DND-41 (cell line): ENCODE measurements at regions not wholly inside any gene's neighbourhood (a gene's known extent, or its start where the extent isn't known, plus 50 kb on each side); places are given as distances from the start of the nearest gene placed in this dataset.

Source experiments
- ATAC-seq: fragments of 200-7000 bp; cut with Tn5 transposase; 3 replicates; pipeline ENCODE4 v1.9.1; 2021; ENCODE audit warnings: low read depth; ENCODE audit not compliant: insufficient read depth
- DNase-seq: peaks from one replicate; pipeline ENCODE4 v3.0.0-alpha.2; 2020
- H2AFZ ChIP-seq: 2 replicates; pipeline ENCODE4 v1.6.0; 2012; ENCODE audit warnings: low read depth, low read length
- H3K27ac ChIP-seq: 2 replicates; pipeline ENCODE4 v1.5.1; 2012; ENCODE audit warnings: low read length, inconsistent platforms
- H3K27me3 ChIP-seq: fragments of 200-600 bp; sonication (generic); 2 replicates; pipeline ENCODE4 v1.6.0; 2012; ENCODE audit warnings: low read length, mild to moderate bottlenecking, inconsistent platforms; ENCODE audit not compliant: insufficient read depth, poor library complexity
- H3K36me3 ChIP-seq: 2 replicates; pipeline ENCODE4 v1.5.1; 2012; ENCODE audit warnings: low read length, inconsistent platforms; ENCODE audit not compliant: insufficient read depth
- H3K4me1 ChIP-seq: 2 replicates; pipeline ENCODE4 v1.5.1; 2012; ENCODE audit warnings: mild to moderate bottlenecking, low read length; ENCODE audit not compliant: insufficient read depth
- H3K4me2 ChIP-seq: 2 replicates; pipeline ENCODE4 v1.6.0; 2012; ENCODE audit warnings: mild to moderate bottlenecking, moderate library complexity, low read length, inconsistent platforms; ENCODE audit not compliant: insufficient read depth
- H3K4me3 ChIP-seq, 2 experiments: fragments of 200-600 bp in 1 of 2; shearing (Covaris generic) in 1 of 2; 2 replicates each; pipeline ENCODE4 v1.5.1; 2012 to 2016; ENCODE audit warnings: inconsistent platforms in 2 of 2, low read length in 2 of 2, mild to moderate bottlenecking in 2 of 2, low read depth in 1 of 2, moderate library complexity in 1 of 2
- H3K79me2 ChIP-seq: 2 replicates; pipeline ENCODE4 v1.6.0; 2012; ENCODE audit warnings: low read length, inconsistent platforms; ENCODE audit not compliant: insufficient read depth
- H3K9ac ChIP-seq: 2 replicates; pipeline ENCODE4 v1.6.0; 2012; ENCODE audit warnings: low read depth, mild to moderate bottlenecking, inconsistent platforms, low read length, moderate library complexity
- H3K9me3 ChIP-seq: 2 replicates; pipeline ENCODE4 v1.5.1; 2012; ENCODE audit warnings: low read length, moderate library complexity, mild to moderate bottlenecking, inconsistent platforms; ENCODE audit not compliant: insufficient read depth, severe bottlenecking
- H4K20me1 ChIP-seq: 2 replicates; pipeline ENCODE4 v1.6.0; 2012; ENCODE audit warnings: low read length; ENCODE audit not compliant: insufficient read depth
- CTCF ChIP-seq: IDR thresholded peaks from 2 replicates; pipeline ENCODE4 v1.5.1; 2012; ENCODE audit warnings: borderline replicate concordance, low read length, moderate library complexity, mild to moderate bottlenecking; ENCODE audit not compliant: poor library complexity, severe bottlenecking; ENCODE audit errors: extremely low read depth
- EZH2 ChIP-seq: IDR thresholded peaks from 3 replicates; pipeline ENCODE4 v1.6.1; 2012; ENCODE audit warnings: borderline replicate concordance, low read depth, mild to moderate bottlenecking, moderate library complexity, low read length, inconsistent platforms; ENCODE audit not compliant: severe bottlenecking

- Histone ChIP-seq H2AFZ (no peak overlapping the region), H3K4me1 (no peaks in the 10 kb centered on the region), H4K20me1 (no peaks in the 10 kb centered on the region), H3K9ac (no peak overlapping the region), H3K4me3 (no peak overlapping the region), H3K9me3 (no peaks in the 10 kb centered on the region), H3K4me2 (no peak overlapping the region), H3K79me2 (no peaks in the 10 kb centered on the region), H3K27me3 (peaks cover 8% of the 10 kb centered on the region), H3K36me3 (no peaks in the 10 kb centered on the region), H3K27ac (no peak overlapping the region)
- TF ChIP-seq EZH2 (no peak), CTCF (no peak)
- ATAC-seq (no peak), DNase-seq (no peak)
These were observed 379.3 kb downstream of the MAFB start for GRCh38 chr20:40309731-40310130.

DNA sequence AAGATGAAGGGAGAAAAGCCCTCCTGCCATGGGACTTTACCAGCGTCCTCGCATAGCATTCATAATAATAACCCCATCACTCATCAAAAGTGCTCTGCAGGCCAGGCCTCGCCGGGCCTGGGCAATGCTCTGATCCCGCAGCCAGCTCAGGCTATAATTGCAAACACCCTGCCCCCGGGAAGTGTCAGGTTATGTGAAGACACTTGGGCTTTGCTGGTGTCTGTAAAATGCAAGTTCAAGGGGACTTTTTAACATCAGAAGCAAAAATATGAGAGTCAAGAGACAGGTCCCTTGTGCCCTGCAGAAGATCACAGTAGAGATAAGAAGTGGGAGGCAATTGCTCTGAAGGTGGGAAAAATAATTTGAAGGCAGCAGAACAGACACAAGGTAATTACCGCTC, 381.0 kb downstream of the MAFB start:
- Histone ChIP-seq H4K20me1 (no peaks in the 10 kb centered on the region), H3K4me1 (no peaks in the 10 kb centered on the region), H3K9me3 (no peaks in the 10 kb centered on the region), H2AFZ (no peak overlapping the region), H3K79me2 (no peaks in the 10 kb centered on the region), H3K27me3 (peaks cover 6% of the 10 kb centered on the region), H3K4me2 (no peak overlapping the region), H3K9ac (no peak overlapping the region), H3K27ac (no peak overlapping the region), H3K36me3 (no peaks in the 10 kb centered on the region), H3K4me3 (no peak overlapping the region)
- ATAC-seq = no peak
- TF ChIP-seq EZH2 (no peak), CTCF (no peak)
- no peak for DNase-seq

DNA sequence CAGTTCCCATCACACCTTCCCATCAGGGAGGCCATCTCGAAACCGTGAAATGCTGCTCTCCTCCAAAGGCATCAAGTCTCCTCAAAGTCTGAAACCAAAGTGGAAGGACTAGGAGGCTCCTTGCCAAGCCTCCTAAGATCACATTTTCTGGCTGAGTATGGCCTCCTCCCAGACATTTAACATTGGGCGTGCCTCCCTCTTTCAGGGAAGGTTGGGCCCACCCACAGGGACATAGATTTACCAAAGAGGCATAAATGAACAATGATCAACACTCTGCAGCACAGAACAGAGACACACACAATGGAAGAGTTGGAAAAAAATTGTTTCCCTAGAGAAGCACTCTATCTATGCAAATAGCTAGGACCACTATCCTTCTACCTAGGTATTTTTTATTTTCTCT, 381.8 kb downstream of the MAFB start:
- DNase-seq = no peak
- no peaks in the 10 kb centered on the region for H3K4me1 ChIP-seq
- ATAC-seq = no peak
- H3K27me3 ChIP-seq = peaks cover 6% of the 10 kb centered on the region
- TF ChIP-seq EZH2 = no peak
- no peak for TF ChIP-seq CTCF
- no peaks in the 10 kb centered on the region for H4K20me1 ChIP-seq
- H3K9me3 ChIP-seq = no peaks in the 10 kb centered on the region
- no peak overlapping the region for H3K4me3 ChIP-seq
- no peak overlapping the region for H3K27ac ChIP-seq
- no peaks in the 10 kb centered on the region for H3K79me2 ChIP-seq
- no peak overlapping the region for H3K4me2 ChIP-seq
- H2AFZ ChIP-seq = no peak overlapping the region
- no peak overlapping the region for H3K9ac ChIP-seq
- H3K36me3 ChIP-seq = no peaks in the 10 kb centered on the region

DNA sequence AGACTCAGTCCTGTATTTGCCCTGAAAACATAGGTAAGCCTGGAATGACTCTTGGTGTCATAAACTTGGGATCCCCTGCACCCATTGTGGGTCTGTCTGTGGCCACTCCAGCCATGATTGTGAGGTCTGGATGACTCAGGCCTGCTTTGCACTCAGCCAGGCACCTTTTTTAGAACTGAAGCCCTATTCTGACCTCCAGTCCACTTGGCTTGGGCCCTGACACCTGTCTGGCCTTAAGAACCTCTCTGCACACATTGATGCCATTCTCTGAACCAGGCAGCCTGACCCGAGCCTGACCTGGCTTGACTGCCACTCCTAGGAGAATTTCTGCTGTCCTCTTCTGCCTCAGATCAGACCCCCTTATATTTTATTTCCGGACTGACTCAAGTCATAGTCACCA, 383.7 kb downstream of the MAFB start:
- TF ChIP-seq CTCF (no peak), EZH2 (no peak)
- no peaks in the 10 kb centered on the region for H3K36me3 ChIP-seq
- DNase-seq (no peak), ATAC-seq (no peak)
- no peak overlapping the region for H3K9ac ChIP-seq
- no peak overlapping the region for H3K4me2 ChIP-seq
- H3K9me3 ChIP-seq = no peaks in the 10 kb centered on the region
- H3K79me2 ChIP-seq = no peaks in the 10 kb centered on the region
- H3K27me3 ChIP-seq = peaks cover 6% of the 10 kb centered on the region
- H2AFZ ChIP-seq = no peak overlapping the region
- no peak overlapping the region for H3K27ac ChIP-seq
- H4K20me1 ChIP-seq = no peaks in the 10 kb centered on the region
- no peak overlapping the region for H3K4me3 ChIP-seq
- no peaks in the 10 kb centered on the region for H3K4me1 ChIP-seq
